WERI-Rb-1 (cell line): ENCODE measurements at regions not wholly inside any gene's neighbourhood (a gene's known extent, or its start where the extent isn't known, plus 50 kb on each side); places are given as distances from the start of the nearest gene placed in this dataset.

Source experiments
- DNase-seq: peaks from one replicate; pipeline ENCODE4 v3.0.0-alpha.2; 2020
- H3K27ac ChIP-seq: fragments of 250-450 bp; sonication (Bioruptor Pico); 2 replicates; pipeline ENCODE4 v1.5.1; 2020; ENCODE audit warnings: mild to moderate bottlenecking, moderate library complexity
- H3K27me3 ChIP-seq: fragments of 250-450 bp; sonication (Bioruptor Pico); 2 replicates; pipeline ENCODE4 v1.5.1; 2021; ENCODE audit warnings: mild to moderate bottlenecking, low read depth, moderate library complexity; ENCODE audit not compliant: insufficient read depth, severe bottlenecking
- H3K36me3 ChIP-seq: fragments of 250-450 bp; sonication (Bioruptor Pico); 2 replicates; pipeline ENCODE4 v1.5.1; 2020; ENCODE audit warnings: mild to moderate bottlenecking, moderate library complexity
- H3K4me3 ChIP-seq: 2 replicates; pipeline ENCODE4 v1.5.1; 2011; ENCODE audit warnings: low read depth, mild to moderate bottlenecking, control low read depth, low read length
- H3K9me3 ChIP-seq: fragments of 250-450 bp; sonication (Bioruptor Pico); 2 replicates; pipeline ENCODE4 v1.5.1; 2021; ENCODE audit warnings: mild to moderate bottlenecking, moderate library complexity; ENCODE audit not compliant: severe bottlenecking
- TF ChIP-seq, protein P1 (sequence below): IDR thresholded peaks from 2 replicates; pipeline ENCODE4 v1.5.1; 2011; ENCODE audit warnings: low read depth, mild to moderate bottlenecking, control low read depth, inconsistent platforms, low read length

DNA sequence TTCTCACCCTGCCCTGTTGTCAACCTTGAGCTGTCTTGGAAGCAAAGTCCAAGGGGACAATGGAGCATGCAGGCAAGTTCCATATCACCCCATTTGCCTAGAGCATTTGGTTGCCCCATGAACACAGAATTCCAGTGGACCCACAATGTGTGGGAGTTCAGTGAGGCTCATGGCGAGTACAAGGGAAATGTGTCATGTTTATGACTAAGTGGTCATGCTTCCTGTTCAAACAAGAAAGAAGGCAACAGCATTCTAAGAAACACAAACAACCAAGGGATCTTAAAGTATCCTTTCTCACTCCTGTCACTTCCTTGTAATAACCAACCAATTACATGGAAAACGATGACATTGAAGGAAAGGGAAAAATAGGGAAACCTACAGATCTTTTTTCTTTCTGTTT, 513.0 kb downstream of the INHBA start:
- no peaks in the 10 kb centered on the region for H3K36me3 ChIP-seq

DNA sequence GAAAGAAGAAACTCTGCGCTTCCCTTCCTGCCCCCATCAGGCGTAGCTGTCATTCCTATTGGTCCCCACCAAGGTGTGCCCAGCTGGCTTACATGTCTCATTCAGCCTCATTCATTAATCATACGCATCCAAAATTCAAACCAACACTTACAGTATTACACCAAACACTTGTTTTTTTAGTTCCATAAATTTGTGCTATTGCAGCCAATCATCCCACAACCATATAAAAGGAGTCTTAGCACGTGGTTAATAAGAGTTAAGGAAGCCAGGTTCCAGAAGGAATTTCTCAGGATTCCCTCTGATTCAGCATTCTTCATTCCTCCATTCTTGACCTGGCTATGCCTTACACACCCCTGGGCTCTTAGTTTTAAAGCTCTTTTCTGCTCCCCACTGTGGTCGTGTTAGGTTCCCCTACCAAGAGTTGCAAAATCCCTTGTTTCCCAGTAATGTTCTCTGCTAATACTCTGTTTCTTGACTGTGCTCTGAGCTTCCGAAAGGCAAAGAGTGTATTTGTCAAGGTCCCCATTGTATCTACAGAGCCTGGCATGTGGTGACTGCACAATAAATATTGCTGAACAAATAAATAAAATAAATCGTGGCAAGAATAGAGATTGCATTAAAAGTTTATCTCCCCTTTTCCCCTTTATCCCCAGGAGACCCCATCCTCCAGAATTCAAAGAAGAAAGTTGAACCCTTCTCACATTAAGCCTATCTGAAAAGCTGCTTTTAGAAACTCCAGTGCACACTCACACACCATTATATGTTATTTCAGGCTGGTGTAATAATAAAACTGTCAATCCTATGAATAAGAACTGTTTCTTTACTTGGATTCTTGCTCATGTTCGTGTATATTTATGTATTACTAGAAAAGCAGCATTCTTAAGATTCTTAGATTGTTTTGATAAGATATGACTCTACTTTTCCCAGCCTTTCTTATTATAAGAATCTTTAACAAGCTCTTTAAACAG, 514.4 kb downstream of the INHBA start:
- DNase-seq, result no peak
- H3K27me3 ChIP-seq, result peaks cover 23% of the 10 kb centered on the region
- H3K9me3 ChIP-seq, result no peaks in the 10 kb centered on the region
- no peaks in the 10 kb centered on the region for H3K36me3 ChIP-seq
- TF ChIP-seq, protein P1, sequence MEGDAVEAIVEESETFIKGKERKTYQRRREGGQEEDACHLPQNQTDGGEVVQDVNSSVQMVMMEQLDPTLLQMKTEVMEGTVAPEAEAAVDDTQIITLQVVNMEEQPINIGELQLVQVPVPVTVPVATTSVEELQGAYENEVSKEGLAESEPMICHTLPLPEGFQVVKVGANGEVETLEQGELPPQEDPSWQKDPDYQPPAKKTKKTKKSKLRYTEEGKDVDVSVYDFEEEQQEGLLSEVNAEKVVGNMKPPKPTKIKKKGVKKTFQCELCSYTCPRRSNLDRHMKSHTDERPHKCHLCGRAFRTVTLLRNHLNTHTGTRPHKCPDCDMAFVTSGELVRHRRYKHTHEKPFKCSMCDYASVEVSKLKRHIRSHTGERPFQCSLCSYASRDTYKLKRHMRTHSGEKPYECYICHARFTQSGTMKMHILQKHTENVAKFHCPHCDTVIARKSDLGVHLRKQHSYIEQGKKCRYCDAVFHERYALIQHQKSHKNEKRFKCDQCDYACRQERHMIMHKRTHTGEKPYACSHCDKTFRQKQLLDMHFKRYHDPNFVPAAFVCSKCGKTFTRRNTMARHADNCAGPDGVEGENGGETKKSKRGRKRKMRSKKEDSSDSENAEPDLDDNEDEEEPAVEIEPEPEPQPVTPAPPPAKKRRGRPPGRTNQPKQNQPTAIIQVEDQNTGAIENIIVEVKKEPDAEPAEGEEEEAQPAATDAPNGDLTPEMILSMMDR, result no peak
- H3K27ac ChIP-seq, result no peak overlapping the region
- H3K4me3 ChIP-seq, result no peak overlapping the region

More for the DNA sequence above, 513.0 kb downstream of the INHBA start:
- H3K4me3 ChIP-seq, result no peak overlapping the region
- H3K27me3 ChIP-seq, result peaks cover 24% of the 10 kb centered on the region
- no peak for DNase-seq
- no peaks in the 10 kb centered on the region for H3K9me3 ChIP-seq
- H3K27ac ChIP-seq, result no peak overlapping the region
- TF ChIP-seq, protein P1, result no peak

DNA sequence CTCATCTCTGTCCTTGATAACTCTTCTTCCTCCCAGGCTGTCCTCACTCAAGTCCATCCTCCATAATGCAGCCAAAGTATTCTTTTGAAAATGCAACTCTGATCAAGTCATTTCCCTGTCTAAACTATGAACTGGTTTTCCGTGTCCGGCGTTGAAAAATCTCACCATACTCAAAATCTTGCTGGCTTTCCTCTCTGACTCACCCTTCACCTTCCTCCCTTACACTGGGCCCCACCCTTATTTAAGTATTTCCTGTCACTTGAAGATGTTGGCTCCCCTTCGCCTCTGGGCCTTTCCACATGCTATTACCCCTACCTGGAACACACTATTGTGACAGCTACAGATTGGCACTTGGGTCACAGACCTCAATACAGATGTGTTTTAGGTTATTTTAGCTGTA, 515.6 kb downstream of the INHBA start:
- no peaks in the 10 kb centered on the region for H3K9me3 ChIP-seq
- H3K27ac ChIP-seq, result no peak overlapping the region
- H3K36me3 ChIP-seq, result no peaks in the 10 kb centered on the region
- peaks cover 23% of the 10 kb centered on the region for H3K27me3 ChIP-seq
- DNase-seq, result no peak
- TF ChIP-seq, protein P1, result no peak
- no peak overlapping the region for H3K4me3 ChIP-seq

DNA sequence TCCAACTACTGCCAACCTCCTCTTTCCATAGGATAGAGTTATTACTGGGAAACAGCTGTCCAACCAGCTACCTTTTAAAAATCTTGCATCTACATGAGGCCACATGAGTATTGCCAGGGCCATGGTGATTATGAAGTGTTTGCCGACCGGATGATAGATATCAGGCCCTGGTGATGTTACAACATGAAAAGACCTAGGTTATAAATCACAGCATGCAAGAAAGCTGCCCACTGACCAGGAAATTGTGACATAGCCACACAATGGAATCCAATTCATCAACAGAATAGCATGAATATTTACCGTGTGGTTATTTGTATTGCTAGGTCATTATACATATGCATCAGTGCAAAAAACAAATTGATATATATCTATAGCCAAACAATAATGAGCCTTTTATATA, 517.0 kb downstream of the INHBA start:
- no peak overlapping the region for H3K27ac ChIP-seq
- TF ChIP-seq, protein P1, result no peak
- no peak for DNase-seq

DNA sequence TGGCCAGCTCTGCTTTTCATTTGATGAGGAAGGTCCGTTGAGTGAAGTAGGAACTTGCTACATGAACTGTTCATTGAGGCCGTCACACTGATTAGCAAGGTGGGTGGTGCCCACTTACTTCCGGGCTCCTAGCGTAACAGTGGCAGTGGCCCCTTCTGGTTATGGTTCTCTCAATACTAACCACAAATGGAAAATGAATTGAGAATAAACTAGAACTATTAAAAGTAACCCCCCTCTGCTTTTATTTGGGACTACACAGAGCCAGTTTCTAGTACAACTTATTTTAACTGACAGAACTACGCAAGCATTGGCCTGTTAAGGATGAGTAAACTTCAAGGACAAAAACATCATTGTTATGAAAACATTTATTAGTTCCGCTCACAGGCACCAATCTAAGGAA, 519.1 kb downstream of the INHBA start:
- TF ChIP-seq, protein P1, result no peak
- no peak overlapping the region for H3K4me3 ChIP-seq
- no peaks in the 10 kb centered on the region for H3K36me3 ChIP-seq
- H3K27ac ChIP-seq, result no peak overlapping the region
- no peaks in the 10 kb centered on the region for H3K9me3 ChIP-seq
- peaks cover 27% of the 10 kb centered on the region for H3K27me3 ChIP-seq
- DNase-seq, result no peak

More for the DNA sequence above, 517.0 kb downstream of the INHBA start:
- H3K36me3 ChIP-seq, result no peaks in the 10 kb centered on the region
- peaks cover 23% of the 10 kb centered on the region for H3K27me3 ChIP-seq
- no peak overlapping the region for H3K4me3 ChIP-seq
- H3K9me3 ChIP-seq, result no peaks in the 10 kb centered on the region
